GM19395 (cell line): ENCODE measurements at regions not wholly inside any gene's neighbourhood (a gene's known extent, or its start where the extent isn't known, plus 50 kb on each side); places are given as distances from the start of the nearest gene placed in this dataset.
A peak's percentile ranks its signal among the peaks of the same experiment; 100 is the strongest.

ENCODE experiments used
- ATAC-seq: cut with Tn5 transposase; IDR thresholded peaks from one replicate; pipeline ENCODE4 v1.9.1; 2021; ENCODE audit warnings: mild to moderate bottlenecking, moderate library complexity; ENCODE audit not compliant: unreplicated experiment

DNA sequence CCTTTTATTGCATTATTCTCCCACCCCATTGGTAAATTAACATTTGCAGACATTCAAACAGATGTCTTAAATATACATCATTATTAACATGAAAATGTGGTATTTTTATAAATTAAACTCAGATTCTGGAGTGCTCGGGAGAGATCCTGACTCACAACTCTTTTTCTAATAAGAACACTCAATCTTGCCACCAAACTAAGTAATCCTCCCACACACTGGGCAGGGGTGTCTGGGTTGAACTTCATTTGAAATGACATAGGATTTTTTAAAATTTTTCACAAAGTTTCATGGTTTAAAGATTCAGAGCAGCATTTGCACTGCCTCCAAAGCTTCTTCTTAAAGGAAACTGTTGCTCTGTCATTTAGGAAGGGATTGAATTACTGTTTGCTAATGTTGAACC is 754.3 kb downstream of the MECOM start:
- ATAC-seq: no peak

DNA sequence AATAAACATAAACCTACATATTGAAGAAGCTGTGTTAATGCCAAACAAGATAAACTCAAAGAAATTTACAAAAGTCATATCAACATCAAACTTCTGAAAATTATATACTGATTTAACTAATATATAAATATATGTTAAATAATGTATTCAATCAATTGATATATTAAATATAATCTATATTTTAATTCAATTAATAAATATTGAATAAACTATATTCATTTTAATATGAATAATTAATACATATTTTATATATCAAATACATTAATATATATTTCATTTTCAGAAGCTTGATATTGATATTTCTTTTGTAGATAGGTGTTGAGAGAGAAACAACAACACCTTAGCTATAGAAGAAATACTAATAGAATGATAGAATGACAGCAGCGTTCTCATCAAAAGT is 768.1 kb downstream of the MECOM start:
- ATAC-seq: no peak

DNA sequence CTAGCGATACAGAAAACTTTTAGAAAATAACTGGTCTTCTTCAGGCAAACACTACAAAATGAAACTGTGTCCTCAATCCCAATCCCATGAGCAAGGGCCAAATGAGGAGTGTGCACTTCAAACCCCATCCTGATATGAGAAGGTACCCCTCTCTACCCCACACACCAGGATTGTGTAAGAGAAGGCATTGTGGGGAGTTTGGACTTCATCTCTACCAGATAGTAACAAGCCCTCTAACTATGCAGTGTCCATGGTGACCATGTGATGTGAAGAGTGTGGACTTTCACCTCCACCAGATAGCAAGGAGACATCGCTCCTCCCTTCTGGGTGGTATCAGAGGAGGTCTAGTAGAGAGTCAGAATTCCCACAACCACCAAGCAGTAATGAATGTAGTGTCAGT is 769.3 kb downstream of the MECOM start:
- ATAC-seq: no peak

DNA sequence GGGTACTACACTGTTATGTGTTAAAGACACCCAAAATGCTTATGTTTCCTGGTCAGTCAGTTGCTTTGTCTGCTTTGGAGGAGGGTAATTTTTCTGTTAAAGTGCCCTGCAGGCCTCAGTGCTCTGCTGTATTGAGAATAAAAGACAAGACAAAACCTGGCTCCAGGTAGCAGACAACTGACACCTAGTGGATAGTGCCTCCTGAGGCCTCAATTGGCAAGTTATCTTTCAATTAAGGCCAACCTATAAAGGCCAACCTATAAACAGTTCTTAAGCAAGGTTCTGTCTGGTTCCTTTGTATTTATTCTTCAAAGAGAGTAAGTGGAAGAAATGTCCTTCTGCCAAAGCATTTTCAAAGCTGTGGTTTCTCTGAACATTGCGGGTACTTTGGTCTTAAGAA is 773.8 kb downstream of the MECOM start:
- ATAC-seq: no peak

DNA sequence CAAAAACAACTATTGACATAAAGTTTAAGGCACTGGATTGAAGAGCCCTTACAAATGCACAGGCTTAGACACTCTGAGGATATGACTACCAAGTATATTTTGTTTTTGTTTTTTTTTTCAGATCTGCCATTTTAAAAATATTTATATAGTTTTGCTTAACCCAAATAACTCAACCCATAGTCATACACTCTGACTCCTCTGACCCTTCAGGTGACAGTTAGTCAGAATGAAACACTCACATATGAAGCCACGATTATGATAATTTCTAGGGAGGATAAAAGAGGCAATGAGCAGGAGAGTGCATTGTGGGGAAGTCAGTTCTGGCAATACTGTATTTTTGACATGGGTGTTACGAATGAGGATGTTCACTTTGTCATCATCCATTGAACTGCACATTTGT is 774.7 kb downstream of the MECOM start:
- no peak for ATAC-seq

DNA sequence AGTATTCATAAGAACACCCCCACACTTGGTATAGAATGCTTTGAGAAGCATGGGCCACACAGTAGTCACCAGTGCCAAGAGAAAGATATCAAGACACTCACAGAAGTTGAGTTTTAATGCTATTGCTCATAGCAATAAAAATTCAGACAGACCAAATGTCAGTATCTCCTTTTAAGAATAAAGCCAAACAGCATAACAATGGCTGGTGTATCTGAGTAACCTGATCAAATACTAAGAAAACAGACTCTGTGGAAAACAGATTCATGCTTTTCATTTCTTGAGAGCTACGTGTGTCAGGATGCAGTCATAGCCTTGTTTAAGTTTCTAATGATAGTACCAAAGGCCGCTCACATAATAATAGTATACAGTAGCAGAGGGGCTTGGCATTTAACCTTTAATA is 778.5 kb downstream of the MECOM start:
- ATAC-seq: no peak

DNA sequence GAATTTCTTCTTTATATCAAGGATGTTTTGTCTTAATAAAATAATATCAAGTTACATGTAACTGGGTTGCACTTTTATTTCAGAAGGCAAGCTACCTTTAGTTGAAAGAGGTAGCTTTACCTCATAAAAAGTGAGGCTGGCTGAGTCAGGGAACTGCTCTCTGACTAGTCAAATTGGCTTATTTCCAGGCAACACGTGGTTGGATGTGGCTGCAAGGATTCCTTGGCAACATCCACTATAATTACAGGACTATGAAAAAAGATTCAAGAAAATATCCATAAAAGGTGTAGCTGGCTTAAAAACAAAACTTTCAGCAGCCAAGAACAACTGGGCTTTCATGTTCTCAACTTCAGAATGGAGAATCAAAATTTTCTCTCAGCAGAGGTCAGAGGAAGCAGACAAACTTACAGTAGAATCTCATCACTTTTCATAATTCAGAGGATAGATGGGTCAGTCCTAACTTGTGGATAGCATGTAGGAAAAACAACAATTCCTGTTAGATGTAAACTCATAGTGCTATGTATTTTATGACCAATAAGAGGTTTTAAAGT is 779.1 kb downstream of the MECOM start:
- no peak for ATAC-seq

DNA sequence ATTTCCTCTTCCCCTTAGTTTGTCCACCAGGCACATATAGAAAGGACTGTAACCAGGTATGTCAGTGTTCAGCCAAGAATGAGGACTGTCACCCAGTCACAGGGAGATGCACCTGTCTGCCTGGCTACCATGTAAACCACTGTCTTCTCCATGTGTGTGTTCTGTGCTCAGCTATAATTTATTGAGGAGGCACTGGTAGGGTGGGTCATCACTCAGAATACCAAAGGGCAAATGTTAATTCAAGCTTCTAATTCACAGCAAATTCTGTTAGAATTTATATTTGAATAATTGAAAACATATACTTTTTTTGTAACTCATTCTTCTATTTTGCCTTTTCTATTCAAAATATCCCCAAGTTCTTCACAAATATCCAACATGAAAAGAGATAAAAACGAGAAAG is 780.4 kb downstream of the MECOM start:
- no peak for ATAC-seq

DNA sequence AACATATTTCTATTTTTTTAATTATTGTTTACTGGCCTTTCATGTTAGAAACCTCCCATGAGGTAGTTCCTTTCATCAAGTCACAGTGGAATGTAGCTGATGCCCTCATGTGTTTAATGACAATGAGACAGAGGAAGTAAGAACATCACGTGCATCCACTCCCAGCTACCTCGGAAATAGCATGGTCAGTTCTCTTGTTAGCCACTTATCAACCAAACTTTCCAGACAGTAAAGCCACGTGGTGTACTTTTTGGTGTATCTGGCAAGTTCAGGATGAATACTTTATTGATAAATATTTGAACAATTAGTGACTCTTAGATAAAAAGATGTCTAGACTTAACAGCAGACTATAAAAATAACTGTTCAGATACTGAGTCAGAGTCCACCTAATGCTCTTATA is 781.7 kb downstream of the MECOM start:
- ATAC-seq: no peak

DNA sequence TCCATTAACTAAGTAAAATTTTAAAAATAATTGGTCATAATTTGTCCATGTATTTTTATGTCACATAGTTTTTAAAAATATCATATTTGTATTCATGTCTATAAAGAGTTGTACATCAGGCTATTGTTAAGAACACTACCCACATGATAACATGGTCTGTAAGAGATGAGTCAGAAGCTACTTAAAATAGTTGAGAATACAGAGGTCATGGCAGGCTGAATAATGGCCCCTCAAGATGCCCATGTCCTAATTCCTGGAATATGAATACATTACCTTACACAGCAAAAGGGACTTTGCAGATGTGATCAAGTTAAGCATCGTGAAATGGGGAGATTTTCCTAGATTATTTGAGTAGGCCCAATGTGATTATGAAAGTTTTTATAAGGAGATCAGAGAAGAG is 782.9 kb upstream of the GOLIM4 start:
- no peak for ATAC-seq

DNA sequence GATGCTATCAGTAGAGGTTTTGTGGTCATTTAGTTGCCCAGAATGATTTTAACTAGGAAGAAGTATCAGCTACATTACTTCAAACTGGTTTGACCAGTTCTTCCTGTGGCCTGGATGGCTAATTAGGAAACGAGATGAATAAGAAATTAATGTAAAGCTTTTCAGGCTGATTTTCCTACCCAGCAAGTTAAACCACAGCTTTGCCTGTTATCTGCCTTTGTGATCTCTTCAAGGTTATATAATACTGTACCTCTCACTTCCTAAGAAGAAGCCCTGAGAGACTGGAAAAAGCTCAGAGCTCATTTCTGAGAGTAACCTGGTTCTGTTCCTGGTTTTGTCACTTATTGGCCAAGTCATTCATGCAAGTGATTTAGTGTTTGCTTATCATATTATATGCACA is 782.2 kb upstream of the GOLIM4 start:
- ATAC-seq: no peak

DNA sequence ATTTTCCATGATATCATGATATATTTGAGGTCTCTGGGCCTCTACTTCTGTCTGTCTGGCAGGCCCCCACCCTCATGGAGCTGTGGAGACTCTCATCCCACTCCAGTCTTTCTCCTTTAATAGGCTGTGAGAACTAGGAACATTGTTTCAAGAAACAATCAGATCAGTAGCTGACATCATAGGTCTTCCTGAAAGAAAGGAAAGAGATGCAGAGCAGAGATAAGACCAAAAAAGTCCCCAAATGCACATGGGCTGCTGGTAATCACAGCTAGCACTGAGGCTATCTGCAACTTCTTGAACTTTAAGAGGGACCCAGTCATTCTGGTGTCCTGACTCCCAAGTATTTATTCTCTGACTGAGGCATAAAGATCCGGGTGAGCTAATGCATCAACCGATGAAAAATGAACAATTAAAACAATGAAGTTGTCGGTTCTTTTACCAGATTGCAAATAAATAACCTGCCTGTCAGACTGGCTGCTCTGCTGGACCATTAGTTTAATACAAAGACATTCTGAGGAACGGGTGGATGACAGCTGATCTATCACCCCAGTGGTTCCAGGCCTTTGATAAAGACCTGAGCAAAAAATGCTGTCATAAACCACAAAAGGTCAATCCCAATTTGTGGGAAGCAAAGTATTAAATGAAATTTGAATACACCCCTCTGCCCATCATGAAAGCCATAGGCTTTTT is 780.8 kb upstream of the GOLIM4 start:
- ATAC-seq: no peak

DNA sequence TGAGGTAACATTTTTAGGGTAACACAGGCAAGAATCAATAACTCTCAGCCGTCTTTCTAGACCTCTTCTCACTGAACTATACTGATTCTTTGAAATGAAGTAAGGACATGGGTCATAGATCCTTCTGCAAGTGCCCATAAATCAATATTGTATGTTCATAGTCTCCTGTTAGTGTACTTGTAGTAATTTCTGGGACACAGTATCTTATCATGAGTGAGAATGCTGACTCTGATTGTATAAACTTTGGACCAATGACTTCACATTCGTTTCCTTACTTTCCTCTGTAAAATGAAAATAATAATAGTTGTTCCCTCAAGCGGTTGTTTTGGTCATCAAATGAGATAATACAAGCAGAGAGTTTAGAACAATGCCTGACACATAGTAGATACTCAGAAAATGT is 777.1 kb upstream of the GOLIM4 start:
- ATAC-seq: no peak

DNA sequence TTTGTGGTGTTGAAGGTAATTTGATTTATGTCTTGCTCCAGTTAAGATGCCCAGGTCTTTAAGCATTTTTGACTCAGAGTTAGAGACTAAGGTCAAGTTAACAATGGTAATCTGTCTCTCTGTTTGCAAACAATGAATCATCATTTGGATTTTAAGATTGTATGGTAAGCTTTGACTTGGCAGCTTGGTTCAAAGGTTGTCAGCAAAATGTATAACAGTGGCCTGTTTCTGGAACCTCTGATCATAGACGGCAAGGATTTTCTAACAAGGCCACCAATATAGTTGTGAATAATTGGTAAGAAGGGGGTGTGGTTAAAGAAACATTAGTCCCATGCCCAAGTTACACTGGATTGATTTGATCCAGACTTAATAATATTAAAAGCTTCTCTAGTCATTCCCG is 775.2 kb upstream of the GOLIM4 start:
- ATAC-seq: no peak

DNA sequence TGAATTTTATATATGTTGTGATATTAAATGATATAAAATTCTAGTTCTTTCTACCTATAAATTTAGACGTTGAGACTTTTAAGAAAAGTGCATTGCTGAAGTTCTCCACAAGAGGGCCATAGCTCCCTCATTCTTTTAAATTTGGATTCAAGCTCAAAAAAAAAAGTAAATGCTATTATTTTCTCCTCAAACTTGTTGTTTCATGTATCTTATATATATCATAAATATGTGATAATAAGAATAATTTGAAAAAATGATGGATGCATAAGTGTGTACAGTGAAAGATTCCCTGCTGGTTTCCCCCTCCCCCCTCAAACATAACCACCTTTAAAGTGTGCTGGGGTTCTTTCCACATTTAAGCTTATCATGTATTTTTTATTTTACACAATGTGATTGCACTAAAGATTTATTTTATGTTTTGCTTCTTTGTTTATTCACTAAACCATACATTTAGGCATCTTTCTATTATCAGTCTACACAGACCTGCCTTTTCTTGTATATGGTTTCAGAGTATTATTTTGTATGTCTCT is 769.4 kb upstream of the GOLIM4 start:
- peak; percentile 59 for ATAC-seq

DNA sequence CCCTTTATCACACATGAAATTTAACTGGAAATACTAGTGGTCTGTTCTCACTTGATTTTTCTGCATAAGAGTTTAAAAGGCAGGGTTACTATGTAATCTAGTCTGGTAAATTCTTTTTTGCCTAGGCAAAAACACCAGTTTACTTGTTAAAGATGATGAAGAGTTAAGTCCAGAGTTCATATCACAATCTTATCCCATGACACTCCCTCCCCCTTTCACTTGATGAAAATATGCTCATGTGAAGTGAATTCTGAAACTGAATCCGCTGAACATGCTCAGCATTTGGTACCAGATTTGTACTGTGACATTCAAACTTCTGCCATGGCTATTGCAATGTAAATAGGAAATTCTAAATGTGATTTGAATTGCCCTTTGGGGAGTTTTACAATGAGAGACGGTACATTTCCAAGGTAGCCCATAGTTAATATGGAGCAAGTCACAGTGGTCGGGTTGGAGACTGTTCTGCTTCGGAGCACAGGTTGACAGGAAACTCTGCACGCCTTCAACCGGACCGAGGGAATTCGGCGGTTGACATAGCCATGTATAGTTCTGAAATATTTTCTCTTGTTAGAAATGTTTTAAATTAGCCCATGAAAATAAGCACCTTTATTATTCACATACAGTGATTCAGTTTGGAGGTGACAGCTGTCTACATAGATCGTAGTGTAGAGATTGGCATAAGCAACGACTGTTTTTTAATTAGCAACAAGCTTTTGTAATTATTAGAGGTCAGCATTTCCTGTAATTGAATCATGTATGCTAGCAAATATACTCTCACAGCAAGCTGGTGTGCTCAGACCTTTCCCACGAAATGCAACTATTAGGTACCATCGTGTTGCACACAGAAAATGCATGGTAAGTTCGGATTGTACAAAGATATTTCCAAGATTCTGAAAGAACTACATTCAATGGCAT is 768.6 kb upstream of the GOLIM4 start:
- peak; percentile 19 for ATAC-seq

DNA sequence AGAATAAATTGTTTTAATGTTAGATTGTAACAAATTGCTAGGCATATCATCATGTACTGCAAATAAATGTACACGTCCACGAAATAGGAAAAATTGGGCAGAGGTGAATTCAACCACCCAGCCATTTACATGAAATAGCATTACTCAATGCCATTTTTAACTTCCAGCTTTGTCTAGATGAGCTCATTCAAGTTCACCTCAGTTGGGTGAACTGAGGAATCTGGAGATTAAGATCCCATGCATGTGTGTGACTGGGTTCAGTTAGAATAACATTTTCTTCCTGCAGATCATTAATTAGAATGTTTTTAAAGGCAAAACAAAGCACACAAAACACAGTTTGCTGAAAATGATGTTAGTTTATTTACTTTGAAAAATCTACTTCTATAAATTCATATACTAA is 767.8 kb upstream of the GOLIM4 start:
- no peak for ATAC-seq

DNA sequence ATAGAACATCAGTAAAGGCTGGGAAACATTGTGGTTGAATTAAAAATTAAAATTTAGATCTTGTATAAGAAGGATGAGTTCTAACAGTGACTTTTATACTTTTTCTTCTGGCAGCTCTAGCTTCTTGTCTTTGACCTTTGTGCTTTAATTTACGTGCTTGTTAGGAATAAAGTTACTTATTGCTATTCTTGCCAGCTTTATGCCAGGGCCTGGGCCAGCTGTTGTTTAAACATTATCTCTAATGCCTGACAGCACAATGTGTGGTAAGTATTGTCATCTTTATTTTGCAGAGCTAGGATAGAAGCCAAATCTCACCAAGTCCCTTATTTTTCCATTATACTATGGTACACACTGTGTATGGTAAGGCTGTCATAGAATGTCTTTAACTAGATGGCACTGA is 766.7 kb upstream of the GOLIM4 start:
- no peak for ATAC-seq

DNA sequence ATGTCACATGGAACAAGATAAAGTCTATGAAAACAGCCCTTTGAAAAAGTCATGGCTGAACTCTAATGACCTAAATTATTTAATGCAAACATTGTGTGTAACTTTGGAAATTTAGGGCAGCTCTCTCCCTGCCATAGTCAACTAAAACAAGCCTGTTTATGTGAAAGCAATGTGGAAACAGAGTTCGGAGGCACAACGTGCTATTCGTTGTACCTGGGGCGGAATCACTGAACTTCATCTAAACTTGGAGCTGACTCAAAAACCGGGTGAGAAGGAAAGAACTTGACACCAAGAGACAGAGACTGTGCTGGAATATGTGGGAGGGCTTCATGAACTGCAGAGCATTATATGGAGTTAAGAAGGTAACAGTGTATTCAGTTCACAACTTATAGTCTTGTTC is 764.9 kb upstream of the GOLIM4 start:
- no peak for ATAC-seq

DNA sequence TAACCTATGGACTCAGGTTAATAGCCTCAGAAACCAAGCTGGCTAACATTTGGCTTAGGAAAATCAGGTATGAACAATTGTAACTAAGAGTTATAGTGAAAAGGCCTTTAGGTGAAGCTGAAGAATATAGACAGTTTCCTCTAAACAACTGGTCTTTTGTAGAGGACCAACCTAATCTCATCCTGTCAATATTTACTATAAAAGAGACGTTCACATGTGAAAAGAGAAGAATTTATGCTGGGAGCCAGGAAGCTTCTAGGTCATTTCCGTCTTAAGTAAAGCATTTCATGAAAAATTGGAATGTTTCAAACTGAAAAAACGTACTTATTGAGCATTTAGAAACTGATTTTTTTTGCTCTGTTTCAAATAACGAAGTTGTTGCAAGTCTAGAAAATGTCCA is 764.3 kb upstream of the GOLIM4 start:
- ATAC-seq: no peak

DNA sequence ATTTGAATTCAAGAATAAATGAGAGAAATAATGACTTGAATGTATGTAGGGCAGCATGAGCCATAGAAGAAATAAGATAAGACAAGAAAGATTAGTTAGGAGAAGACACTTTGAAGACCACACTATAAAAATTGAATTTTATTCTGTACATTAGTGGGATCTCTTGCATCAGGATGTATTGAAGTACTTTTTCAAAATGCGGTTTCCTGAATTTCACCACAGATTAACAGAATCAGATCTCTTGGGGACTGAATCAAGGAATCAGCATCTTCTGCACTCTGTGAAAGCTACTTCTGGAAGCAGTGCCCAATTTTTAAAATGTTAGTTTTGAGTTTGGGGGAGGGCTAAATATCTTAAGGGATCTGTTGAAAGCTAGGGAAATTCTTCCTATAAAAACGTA is 763.9 kb upstream of the GOLIM4 start:
- ATAC-seq: no peak

DNA sequence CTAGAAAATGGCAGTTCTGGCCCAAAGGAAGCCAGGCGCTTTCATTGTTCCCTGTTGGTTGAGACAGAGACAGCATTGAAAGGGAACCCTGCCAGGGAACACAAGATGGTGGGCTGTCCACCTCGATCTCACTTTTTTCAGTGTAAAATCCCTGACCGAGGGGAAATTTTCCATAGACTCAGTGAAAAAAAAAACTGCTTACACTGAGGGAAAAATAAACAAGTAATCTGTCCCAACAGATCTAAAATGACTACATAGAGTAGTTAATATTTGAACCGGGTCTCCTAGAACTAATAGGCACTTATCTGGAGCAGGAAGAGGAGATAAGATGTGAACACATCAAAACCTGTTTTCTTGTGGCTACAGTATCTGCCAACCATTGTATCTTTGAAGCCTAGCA is 763.4 kb upstream of the GOLIM4 start:
- no peak for ATAC-seq
